Ovary (tissue), 3 donors: ENCODE measurements at regions not wholly inside any gene's neighbourhood (a gene's known extent, or its start where the extent isn't known, plus 50 kb on each side); places are given as distances from the start of the nearest gene placed in this dataset.

ENCODE experiments used
- CTCF ChIP-seq, 3 donors: fragments of 450-650 bp in 2 of 3; fragments of 200-600 bp in 1 of 3; IDR thresholded peaks; one replicate each; pipeline versions ENCODE4 v1.5.1 to v1.8.0; 2016 to 2022; ENCODE audit warnings: antibody characterized with exemption in 3 of 3, mild to moderate bottlenecking in 1 of 3
- POLR2A ChIP-seq: fragments of 450-650 bp; IDR thresholded peaks from one replicate; pipeline ENCODE4 v1.6.1; 2017; ENCODE audit warnings: antibody characterized with exemption, mild to moderate bottlenecking, moderate library complexity
- donor health status: DM: no; HTN: no; CAD: no.

GRCh38 chr3:87634426-87634825, 358.0 kb upstream of the POU1F1 start:
- TF ChIP-seq CTCF (IDR thresholded peaks at IDR 0.05) (no peak), POLR2A (no peak)
